GM23338 (cell line): ENCODE measurements at regions not wholly inside any gene's neighbourhood (a gene's known extent, or its start where the extent isn't known, plus 50 kb on each side); places are given as distances from the start of the nearest gene placed in this dataset.

Source experiments
- ATAC-seq: fragments of 200-7000 bp; cut with Tn5 transposase; 3 replicates; pipeline ENCODE4 v1.9.1; 2020
- DNase-seq: peaks from one replicate; pipeline ENCODE4 v3.0.0-alpha.2; 2015; ENCODE audit warnings: low spot score
- H2AFZ ChIP-seq: fragments of 200-600 bp; sonication (generic); 2 replicates; pipeline ENCODE4 v1.8.0; 2016; ENCODE audit warnings: antibody characterized with exemption, mild to moderate bottlenecking, moderate library complexity
- H3F3A ChIP-seq: fragments of 200-600 bp; sonication (generic); replicated peaks from 2 replicates; pipeline ENCODE4 v1.8.0; 2017; ENCODE audit warnings: antibody characterized with exemption, mixed run types, low read depth
- H3K27ac ChIP-seq: fragments of 200-600 bp; sonication (generic); 2 replicates; pipeline ENCODE4 v1.6.1; 2016; ENCODE audit warnings: low read depth
- H3K27me3 ChIP-seq: fragments of 200-600 bp; sonication (generic); 2 replicates; pipeline ENCODE4 v1.8.0; 2016; ENCODE audit warnings: mild to moderate bottlenecking, mixed run types, moderate library complexity; ENCODE audit not compliant: insufficient read depth
- H3K36me3 ChIP-seq: fragments of 200-600 bp; sonication (generic); 2 replicates; pipeline ENCODE4 v1.8.0; 2016; ENCODE audit warnings: mild to moderate bottlenecking; ENCODE audit not compliant: insufficient read depth
- H3K4me1 ChIP-seq: fragments of 200-600 bp; sonication (generic); 2 replicates; pipeline ENCODE4 v1.8.0; 2016; ENCODE audit warnings: mild to moderate bottlenecking, moderate library complexity; ENCODE audit not compliant: insufficient read depth
- H3K4me2 ChIP-seq: fragments of 200-600 bp; sonication (generic); 2 replicates; pipeline ENCODE4 v1.7.1; 2017; ENCODE audit warnings: mixed run types
- H3K4me3 ChIP-seq: fragments of 200-600 bp; sonication (generic); 2 replicates; pipeline ENCODE4 v1.6.1; 2016; ENCODE audit warnings: mixed run types
- H3K79me2 ChIP-seq: fragments of 200-600 bp; sonication (generic); replicated peaks from 2 replicates; pipeline ENCODE4 v1.8.0; 2017; ENCODE audit warnings: mild to moderate bottlenecking; ENCODE audit not compliant: insufficient read depth
- H3K9me2 ChIP-seq: fragments of 200-600 bp; sonication (generic); 2 replicates; pipeline ENCODE4 v1.8.0; 2017; ENCODE audit not compliant: insufficient read depth
- H4K20me1 ChIP-seq: fragments of 200-600 bp; sonication (generic); replicated peaks from 2 replicates; pipeline ENCODE4 v1.8.0; 2017; ENCODE audit warnings: mild to moderate bottlenecking; ENCODE audit not compliant: insufficient read depth
- H3K27ac Mint-ChIP-seq: 2 replicates; pipeline ENCODE4 v1.8.0; 2020; ENCODE audit warnings: inconsistent platforms, mild to moderate bottlenecking, moderate library complexity, mixed read lengths
- H3K27me3 Mint-ChIP-seq: 3 replicates; pipeline ENCODE4 v1.8.0; 2022; ENCODE audit warnings: low read depth, mild to moderate bottlenecking, moderate library complexity, mixed read lengths, inconsistent platforms; ENCODE audit not compliant: insufficient read depth, poor library complexity
- H3K36me3 Mint-ChIP-seq: 3 replicates; pipeline ENCODE4 v1.8.0; 2021; ENCODE audit warnings: low read depth, mild to moderate bottlenecking, inconsistent platforms, moderate library complexity, mixed read lengths
- H3K4me1 Mint-ChIP-seq: 3 replicates; pipeline ENCODE4 v1.8.0; 2020; ENCODE audit warnings: mild to moderate bottlenecking, inconsistent platforms, mixed read lengths
- H3K4me3 Mint-ChIP-seq: 3 replicates; pipeline ENCODE4 v1.8.0; 2021; ENCODE audit warnings: moderate library complexity, mild to moderate bottlenecking, inconsistent platforms, mixed read lengths
- H3K9me3 Mint-ChIP-seq: 3 replicates; pipeline ENCODE4 v1.8.0; 2020; ENCODE audit warnings: moderate library complexity, mild to moderate bottlenecking, inconsistent platforms, mixed read lengths
- EZH2 ChIP-seq: fragments of 200-600 bp; sonication (generic); IDR thresholded peaks from one replicate; pipeline ENCODE4 v1.8.0; 2017; ENCODE audit warnings: antibody characterized with exemption, mild to moderate bottlenecking, low read depth; ENCODE audit not compliant: unreplicated experiment
- NANOG ChIP-seq: IDR thresholded peaks from 2 replicates; pipeline ENCODE4 v1.6.1; 2016; ENCODE audit warnings: antibody characterized with exemption, borderline replicate concordance
- POLR2AphosphoS5 ChIP-seq: IDR thresholded peaks from 2 replicates; pipeline ENCODE4 v1.6.1; 2016; ENCODE audit warnings: antibody characterized with exemption, low read depth
- STAT1 ChIP-seq: IDR thresholded peaks from one replicate; pipeline ENCODE4 v1.6.1; 2016; ENCODE audit warnings: antibody characterized with exemption; ENCODE audit not compliant: unreplicated experiment
- ZNF114 ChIP-seq: fragments of 250-450 bp; sonication (Bioruptor Pico); IDR thresholded peaks from 2 replicates; pipeline ENCODE4 v1.5.0; 2020; ENCODE audit warnings: mild to moderate bottlenecking, moderate library complexity
- ZNF331 ChIP-seq: fragments of 250-450 bp; sonication (Bioruptor Pico); IDR thresholded peaks from 2 replicates; pipeline ENCODE4 v1.5.0; 2020; ENCODE audit warnings: low read depth, mild to moderate bottlenecking, moderate library complexity
- TF ChIP-seq, protein P1 (sequence below): fragments of 250-450 bp; sonication (Bioruptor Pico); IDR thresholded peaks from 2 replicates; pipeline ENCODE4 v1.5.0; 2020; ENCODE audit warnings: mild to moderate bottlenecking, moderate library complexity

DNA sequence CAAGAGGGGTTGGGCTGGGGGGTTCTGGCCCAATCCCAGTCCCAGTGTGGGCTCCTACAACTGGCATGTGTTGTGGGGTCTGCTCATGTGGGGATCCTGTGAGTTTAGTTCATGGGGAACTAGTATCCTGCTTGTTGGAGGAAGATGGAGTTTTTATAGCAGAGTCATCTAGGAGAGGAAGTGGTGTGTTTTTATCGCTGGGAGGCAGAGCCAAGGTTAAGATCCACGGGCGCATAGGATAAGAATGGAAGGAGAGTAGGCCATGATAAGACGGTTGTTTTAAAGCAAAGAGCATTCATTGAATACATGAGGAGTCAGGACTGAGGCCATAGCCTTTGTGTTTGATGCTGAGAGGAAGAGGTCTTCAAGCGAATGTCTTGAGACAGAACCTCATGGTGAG lies 211.6 kb upstream of the COBL start:
- H3K4me3 Mint-ChIP-seq: no peak overlapping the region
- no peaks in the 10 kb centered on the region for H3K27me3 Mint-ChIP-seq
- H2AFZ ChIP-seq: no peak overlapping the region
- H3K27ac Mint-ChIP-seq: no peak overlapping the region
- H3K27me3 ChIP-seq: no peaks in the 10 kb centered on the region
- H3K4me2 ChIP-seq: no peak overlapping the region
- no peak for DNase-seq
- H4K20me1 ChIP-seq: no peaks in the 10 kb centered on the region
- TF ChIP-seq EZH2 (no peak), ZNF114 (no peak), POLR2AphosphoS5 (no peak), ZNF331 (CRISPR knock-in tag) (no peak), STAT1 (no peak)
- TF ChIP-seq, protein P1, sequence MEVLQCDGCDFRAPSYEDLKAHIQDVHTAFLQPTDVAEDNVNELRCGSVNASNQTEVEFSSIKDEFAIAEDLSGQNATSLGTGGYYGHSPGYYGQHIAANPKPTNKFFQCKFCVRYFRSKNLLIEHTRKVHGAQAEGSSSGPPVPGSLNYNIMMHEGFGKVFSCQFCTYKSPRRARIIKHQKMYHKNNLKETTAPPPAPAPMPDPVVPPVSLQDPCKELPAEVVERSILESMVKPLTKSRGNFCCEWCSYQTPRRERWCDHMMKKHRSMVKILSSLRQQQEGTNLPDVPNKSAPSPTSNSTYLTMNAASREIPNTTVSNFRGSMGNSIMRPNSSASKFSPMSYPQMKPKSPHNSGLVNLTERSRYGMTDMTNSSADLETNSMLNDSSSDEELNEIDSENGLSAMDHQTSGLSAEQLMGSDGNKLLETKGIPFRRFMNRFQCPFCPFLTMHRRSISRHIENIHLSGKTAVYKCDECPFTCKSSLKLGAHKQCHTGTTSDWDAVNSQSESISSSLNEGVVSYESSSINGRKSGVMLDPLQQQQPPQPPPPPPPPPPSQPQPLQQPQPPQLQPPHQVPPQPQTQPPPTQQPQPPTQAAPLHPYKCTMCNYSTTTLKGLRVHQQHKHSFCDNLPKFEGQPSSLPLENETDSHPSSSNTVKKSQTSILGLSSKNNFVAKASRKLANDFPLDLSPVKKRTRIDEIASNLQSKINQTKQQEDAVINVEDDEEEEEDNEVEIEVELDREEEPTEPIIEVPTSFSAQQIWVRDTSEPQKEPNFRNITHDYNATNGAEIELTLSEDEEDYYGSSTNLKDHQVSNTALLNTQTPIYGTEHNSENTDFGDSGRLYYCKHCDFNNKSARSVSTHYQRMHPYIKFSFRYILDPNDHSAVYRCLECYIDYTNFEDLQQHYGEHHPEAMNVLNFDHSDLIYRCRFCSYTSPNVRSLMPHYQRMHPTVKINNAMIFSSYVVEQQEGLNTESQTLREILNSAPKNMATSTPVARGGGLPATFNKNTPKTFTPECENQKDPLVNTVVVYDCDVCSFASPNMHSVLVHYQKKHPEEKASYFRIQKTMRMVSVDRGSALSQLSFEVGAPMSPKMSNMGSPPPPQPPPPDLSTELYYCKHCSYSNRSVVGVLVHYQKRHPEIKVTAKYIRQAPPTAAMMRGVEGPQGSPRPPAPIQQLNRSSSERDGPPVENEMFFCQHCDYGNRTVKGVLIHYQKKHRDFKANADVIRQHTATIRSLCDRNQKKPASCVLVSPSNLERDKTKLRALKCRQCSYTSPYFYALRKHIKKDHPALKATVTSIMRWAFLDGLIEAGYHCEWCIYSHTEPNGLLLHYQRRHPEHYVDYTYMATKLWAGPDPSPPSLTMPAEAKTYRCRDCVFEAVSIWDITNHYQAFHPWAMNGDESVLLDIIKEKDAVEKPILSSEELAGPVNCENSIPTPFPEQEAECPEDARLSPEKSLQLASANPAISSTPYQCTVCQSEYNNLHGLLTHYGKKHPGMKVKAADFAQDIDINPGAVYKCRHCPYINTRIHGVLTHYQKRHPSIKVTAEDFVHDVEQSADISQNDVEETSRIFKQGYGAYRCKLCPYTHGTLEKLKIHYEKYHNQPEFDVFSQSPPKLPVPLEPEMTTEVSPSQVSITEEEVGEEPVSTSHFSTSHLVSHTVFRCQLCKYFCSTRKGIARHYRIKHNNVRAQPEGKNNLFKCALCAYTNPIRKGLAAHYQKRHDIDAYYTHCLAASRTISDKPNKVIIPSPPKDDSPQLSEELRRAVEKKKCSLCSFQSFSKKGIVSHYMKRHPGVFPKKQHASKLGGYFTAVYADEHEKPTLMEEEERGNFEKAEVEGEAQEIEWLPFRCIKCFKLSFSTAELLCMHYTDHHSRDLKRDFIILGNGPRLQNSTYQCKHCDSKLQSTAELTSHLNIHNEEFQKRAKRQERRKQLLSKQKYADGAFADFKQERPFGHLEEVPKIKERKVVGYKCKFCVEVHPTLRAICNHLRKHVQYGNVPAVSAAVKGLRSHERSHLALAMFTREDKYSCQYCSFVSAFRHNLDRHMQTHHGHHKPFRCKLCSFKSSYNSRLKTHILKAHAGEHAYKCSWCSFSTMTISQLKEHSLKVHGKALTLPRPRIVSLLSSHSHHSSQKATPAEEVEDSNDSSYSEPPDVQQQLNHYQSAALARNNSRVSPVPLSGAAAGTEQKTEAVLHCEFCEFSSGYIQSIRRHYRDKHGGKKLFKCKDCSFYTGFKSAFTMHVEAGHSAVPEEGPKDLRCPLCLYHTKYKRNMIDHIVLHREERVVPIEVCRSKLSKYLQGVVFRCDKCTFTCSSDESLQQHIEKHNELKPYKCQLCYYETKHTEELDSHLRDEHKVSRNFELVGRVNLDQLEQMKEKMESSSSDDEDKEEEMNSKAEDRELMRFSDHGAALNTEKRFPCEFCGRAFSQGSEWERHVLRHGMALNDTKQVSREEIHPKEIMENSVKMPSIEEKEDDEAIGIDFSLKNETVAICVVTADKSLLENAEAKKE: no peak
- H3K36me3 ChIP-seq: no peaks in the 10 kb centered on the region
- no peaks in the 10 kb centered on the region for H3K79me2 ChIP-seq
- H3K9me2 ChIP-seq: no peaks in the 10 kb centered on the region
- H3K9me3 Mint-ChIP-seq: no peaks in the 10 kb centered on the region
- no peaks in the 10 kb centered on the region for H3K4me1 ChIP-seq
- H3K27ac ChIP-seq: no peak overlapping the region
- no peak overlapping the region for H3K4me3 ChIP-seq
- no peaks in the 10 kb centered on the region for H3K4me1 Mint-ChIP-seq
- ATAC-seq: no peak
- no peaks in the 10 kb centered on the region for H3F3A ChIP-seq
- no peaks in the 10 kb centered on the region for H3K36me3 Mint-ChIP-seq

DNA sequence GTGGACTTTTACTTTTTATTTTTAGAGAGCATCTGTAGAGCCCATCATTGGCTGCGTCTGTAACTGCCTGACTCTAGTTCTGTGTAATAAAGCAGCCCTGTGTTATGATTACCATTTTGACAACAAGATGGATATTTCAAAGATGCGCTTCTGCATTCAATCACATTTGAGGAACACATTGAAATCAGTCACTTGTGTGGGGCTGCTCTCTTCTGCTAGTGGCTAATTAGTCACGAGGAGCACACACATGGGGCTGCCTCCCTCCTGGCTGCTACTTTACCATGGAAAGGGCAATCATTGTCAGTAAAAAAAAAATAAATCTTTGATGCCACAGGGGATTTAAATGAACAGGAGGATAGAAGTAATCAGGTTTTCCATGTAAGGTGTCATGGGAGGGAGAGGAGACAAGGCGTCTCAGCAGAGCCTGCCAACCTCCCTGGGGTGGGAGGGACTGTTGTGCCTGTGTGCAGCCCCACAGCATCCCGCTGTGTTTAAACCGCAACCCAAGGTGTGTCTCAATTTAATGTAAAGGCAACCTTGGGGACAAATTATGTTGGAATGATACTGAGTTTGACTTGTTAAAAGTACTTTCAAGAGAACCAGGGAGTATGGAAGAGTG lies 205.2 kb upstream of the COBL start:
- no peak overlapping the region for H3K27ac Mint-ChIP-seq
- H3K4me1 ChIP-seq: peaks cover 9% of the 10 kb centered on the region; the same call in 1 of the 2 replicates
- H3K4me1 Mint-ChIP-seq: peaks cover 12% of the 10 kb centered on the region; the same call in 2 of the 3 replicates
- no peak overlapping the region for H3K27ac ChIP-seq
- DNase-seq (no peak), ATAC-seq (no peak)
- peaks cover 4% of the 10 kb centered on the region for H3K27me3 Mint-ChIP-seq
- no peaks in the 10 kb centered on the region for H3K9me2 ChIP-seq
- no peak overlapping the region for H3K4me3 Mint-ChIP-seq
- H3K36me3 ChIP-seq: no peaks in the 10 kb centered on the region
- H3K36me3 Mint-ChIP-seq: no peaks in the 10 kb centered on the region
- no peaks in the 10 kb centered on the region for H3K27me3 ChIP-seq
- H4K20me1 ChIP-seq: no peaks in the 10 kb centered on the region
- no peaks in the 10 kb centered on the region for H3K79me2 ChIP-seq
- H2AFZ ChIP-seq: no peak overlapping the region
- H3F3A ChIP-seq: no peaks in the 10 kb centered on the region
- no peak overlapping the region for H3K4me3 ChIP-seq
- H3K9me3 Mint-ChIP-seq: no peaks in the 10 kb centered on the region
- H3K4me2 ChIP-seq: no peak overlapping the region
- TF ChIP-seq STAT1 (no peak), NANOG (no peak), POLR2AphosphoS5 (no peak), EZH2 (no peak)
